ENCODE measurements at regions not wholly inside any gene's neighbourhood (a gene's known extent, or its start where the extent isn't known, plus 50 kb on each side); places are given as distances from the start of the nearest gene placed in this dataset.

DNA sequence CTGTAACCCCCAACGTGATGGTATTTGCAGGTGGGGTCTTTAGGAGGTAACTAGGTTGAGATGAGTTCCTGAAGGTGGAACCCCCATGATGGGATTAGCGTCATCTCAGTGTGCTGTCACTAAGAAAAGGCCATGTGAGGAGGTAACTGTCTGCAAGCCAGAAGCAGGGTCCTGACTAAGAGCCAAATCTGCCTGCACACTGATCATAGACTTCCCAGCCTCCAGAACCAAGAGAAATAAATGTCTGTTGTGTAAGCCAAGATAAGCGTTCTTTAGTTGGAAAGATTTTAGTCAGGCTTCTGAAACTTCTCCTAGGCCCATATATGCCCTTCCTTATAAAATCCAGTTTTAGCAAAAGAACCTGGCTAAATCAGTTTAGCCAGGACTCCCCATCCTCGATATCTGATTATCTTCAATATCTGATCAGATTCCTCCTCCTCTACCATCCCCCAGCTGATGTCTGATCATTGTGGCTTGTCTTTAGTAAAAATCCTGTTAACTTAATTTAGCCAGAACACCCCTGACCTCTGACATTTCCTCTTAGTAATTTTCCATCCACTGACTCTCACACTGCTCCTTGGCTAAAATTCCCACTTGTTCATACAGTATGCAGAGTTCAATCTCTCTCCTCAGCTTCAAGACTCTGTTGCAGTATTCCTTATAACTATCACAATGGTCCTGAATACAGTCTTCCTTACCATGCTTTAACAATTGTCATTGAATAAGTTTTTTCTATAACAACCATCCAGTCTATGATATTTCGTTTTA, 835.4 kb upstream of the PHF14 start:
- H3K9ac ChIP-seq (ENCODE audit: insufficient read depth in 1 of 2, low read length in 2 of 2): no peak overlapping the region
- H3K27ac ChIP-seq (ENCODE audit: low read depth in 1 of 2, low read length in 1 of 2): no peak overlapping the region
- ATAC-seq (ENCODE audit: insufficient read depth, low FRiP score) (no peak), DNase-seq (no peak)
- no peak overlapping the region for H3K4me3 ChIP-seq
- H3K36me3 ChIP-seq (ENCODE audit: control insufficient read depth in 4 of 4, insufficient read depth in 4 of 4, low read length in 4 of 4): no peaks in the 10 kb centered on the region
- 87 to 93% methylated on average over 5 of the region's 5 CpGs for WGBS, 2 donors
- no peaks in the 10 kb centered on the region for H3K9me3 ChIP-seq (ENCODE audit: control insufficient read depth in 4 of 4, insufficient read depth in 3 of 4, low read length in 3 of 4)
- TF ChIP-seq, protein P1, sequence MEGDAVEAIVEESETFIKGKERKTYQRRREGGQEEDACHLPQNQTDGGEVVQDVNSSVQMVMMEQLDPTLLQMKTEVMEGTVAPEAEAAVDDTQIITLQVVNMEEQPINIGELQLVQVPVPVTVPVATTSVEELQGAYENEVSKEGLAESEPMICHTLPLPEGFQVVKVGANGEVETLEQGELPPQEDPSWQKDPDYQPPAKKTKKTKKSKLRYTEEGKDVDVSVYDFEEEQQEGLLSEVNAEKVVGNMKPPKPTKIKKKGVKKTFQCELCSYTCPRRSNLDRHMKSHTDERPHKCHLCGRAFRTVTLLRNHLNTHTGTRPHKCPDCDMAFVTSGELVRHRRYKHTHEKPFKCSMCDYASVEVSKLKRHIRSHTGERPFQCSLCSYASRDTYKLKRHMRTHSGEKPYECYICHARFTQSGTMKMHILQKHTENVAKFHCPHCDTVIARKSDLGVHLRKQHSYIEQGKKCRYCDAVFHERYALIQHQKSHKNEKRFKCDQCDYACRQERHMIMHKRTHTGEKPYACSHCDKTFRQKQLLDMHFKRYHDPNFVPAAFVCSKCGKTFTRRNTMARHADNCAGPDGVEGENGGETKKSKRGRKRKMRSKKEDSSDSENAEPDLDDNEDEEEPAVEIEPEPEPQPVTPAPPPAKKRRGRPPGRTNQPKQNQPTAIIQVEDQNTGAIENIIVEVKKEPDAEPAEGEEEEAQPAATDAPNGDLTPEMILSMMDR (IDR thresholded peaks at IDR 0.05; ENCODE audit: control extremely low read depth, extremely low read depth): no peak
- H3K4me1 ChIP-seq (ENCODE audit: control insufficient read depth in 5 of 5, insufficient read depth in 5 of 5, low read length in 5 of 5): no peaks in the 10 kb centered on the region
- no peaks in the 10 kb centered on the region for H3K27me3 ChIP-seq (ENCODE audit: control insufficient read depth in 3 of 3, insufficient read depth in 3 of 3, low read length in 2 of 3)

DNA sequence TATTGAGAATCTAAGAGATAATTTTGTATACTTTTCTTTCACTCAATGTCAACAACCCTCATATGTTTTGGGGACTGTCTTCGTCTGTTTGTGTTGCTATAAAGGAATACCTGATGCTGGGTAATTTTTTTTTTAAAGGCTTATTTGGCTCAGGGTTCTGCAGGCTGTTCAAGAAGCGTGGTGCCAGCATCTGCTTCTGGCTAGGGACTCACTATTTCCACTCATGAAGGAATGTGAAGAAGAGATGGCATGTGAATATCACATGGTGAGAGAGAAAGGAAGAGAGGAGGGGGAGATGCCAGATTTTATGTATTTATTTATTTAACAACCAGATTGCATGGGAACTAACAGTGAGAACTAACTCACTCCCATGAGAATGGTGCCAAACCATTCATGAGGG, 827.4 kb upstream of the PHF14 start:
- WGBS, 2 donors: 74 to 78% methylated on average over 2 of the region's 2 CpGs

DNA sequence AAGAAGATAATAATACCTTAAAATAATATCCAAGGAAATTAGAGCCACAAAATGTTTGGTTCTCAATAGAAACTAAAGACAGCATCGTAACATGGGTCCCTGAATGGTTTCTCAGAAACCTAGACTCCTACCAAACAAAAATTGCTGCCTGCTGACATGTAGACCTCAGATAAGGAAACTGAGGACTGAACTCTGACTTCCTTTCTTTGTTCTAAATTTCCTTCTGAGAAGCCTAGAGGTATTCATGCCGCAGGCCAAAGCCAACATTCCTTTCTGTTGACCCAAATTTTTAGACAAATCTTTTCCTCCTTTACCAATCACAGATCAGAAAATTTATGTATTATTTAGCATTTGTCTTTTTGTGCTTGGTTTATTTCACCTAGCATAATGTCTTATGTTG, 816.7 kb upstream of the PHF14 start:
- Histone ChIP-seq H3K36me3 (ENCODE audit: control insufficient read depth in 4 of 4, insufficient read depth in 4 of 4, low read length in 4 of 4) (no peaks in the 10 kb centered on the region), H3K9me3 (ENCODE audit: control insufficient read depth in 4 of 4, insufficient read depth in 3 of 4, low read length in 3 of 4) (no peaks in the 10 kb centered on the region), H3K9ac (ENCODE audit: insufficient read depth in 1 of 2, low read length in 2 of 2) (no peak overlapping the region), H3K4me3 (no peak overlapping the region), H3K27ac (ENCODE audit: low read depth in 1 of 2, low read length in 1 of 2) (peak overlapping the region in 1 of 2 donors; percentile 16), H3K27me3 (ENCODE audit: control insufficient read depth in 3 of 3, insufficient read depth in 3 of 3, low read length in 2 of 3) (no peaks in the 10 kb centered on the region), H3K4me1 (ENCODE audit: control insufficient read depth in 5 of 5, insufficient read depth in 5 of 5, low read length in 5 of 5) (no peaks in the 10 kb centered on the region)
- ATAC-seq (ENCODE audit: insufficient read depth, low FRiP score): no peak
- WGBS, 2 donors: 68 to 74% methylated on average over 2 of the region's 2 CpGs
- peak in 2 of 3 donors; percentile 2 to 20 for DNase-seq
- TF ChIP-seq, protein P1 (IDR thresholded peaks at IDR 0.05; ENCODE audit: control extremely low read depth, extremely low read depth): no peak

More for the DNA sequence above, 827.4 kb upstream of the PHF14 start:
- Histone ChIP-seq H3K4me1 (ENCODE audit: control insufficient read depth in 5 of 5, insufficient read depth in 5 of 5, low read length in 5 of 5) (no peaks in the 10 kb centered on the region), H3K9me3 (ENCODE audit: control insufficient read depth in 4 of 4, insufficient read depth in 3 of 4, low read length in 3 of 4) (no peaks in the 10 kb centered on the region), H3K4me3 (no peak overlapping the region), H3K9ac (ENCODE audit: insufficient read depth in 1 of 2, low read length in 2 of 2) (no peak overlapping the region), H3K36me3 (ENCODE audit: control insufficient read depth in 4 of 4, insufficient read depth in 4 of 4, low read length in 4 of 4) (no peaks in the 10 kb centered on the region), H3K27me3 (ENCODE audit: control insufficient read depth in 3 of 3, insufficient read depth in 3 of 3, low read length in 2 of 3) (no peaks in the 10 kb centered on the region), H3K27ac (ENCODE audit: low read depth in 1 of 2, low read length in 1 of 2) (no peak overlapping the region)
- DNase-seq (no peak), ATAC-seq (ENCODE audit: insufficient read depth, low FRiP score) (no peak)
- TF ChIP-seq, protein P1 (IDR thresholded peaks at IDR 0.05; ENCODE audit: control extremely low read depth, extremely low read depth): no peak

DNA sequence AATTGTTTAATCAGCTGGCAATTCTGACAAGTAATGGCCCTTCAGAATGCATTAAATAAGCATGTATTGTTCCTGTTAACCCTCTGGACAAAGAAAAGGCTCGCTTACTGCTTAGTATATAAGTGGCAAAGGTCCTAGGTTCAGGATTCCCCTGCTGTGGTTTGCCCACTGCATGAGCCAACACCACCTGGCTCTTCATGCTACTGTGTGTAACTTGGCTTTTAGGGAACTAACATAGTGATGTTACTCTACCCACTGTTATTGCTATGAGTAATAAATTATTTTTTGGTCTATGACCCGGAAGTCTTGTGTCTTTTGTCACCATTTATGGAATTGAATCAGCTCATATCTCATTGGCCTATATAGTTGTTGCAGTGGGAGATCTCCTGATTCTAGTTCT, 791.7 kb upstream of the PHF14 start:
- TF ChIP-seq, protein P1 (IDR thresholded peaks at IDR 0.05; ENCODE audit: control extremely low read depth, extremely low read depth): no peak
- Histone ChIP-seq H3K9me3 (ENCODE audit: control insufficient read depth in 4 of 4, insufficient read depth in 3 of 4, low read length in 3 of 4) (no peaks in the 10 kb centered on the region), H3K4me3 (no peak overlapping the region), H3K27me3 (ENCODE audit: control insufficient read depth in 3 of 3, insufficient read depth in 3 of 3, low read length in 2 of 3) (no peaks in the 10 kb centered on the region), H3K4me1 (ENCODE audit: control insufficient read depth in 5 of 5, insufficient read depth in 5 of 5, low read length in 5 of 5) (no peaks in the 10 kb centered on the region), H3K9ac (ENCODE audit: insufficient read depth in 1 of 2, low read length in 2 of 2) (no peak overlapping the region), H3K36me3 (ENCODE audit: control insufficient read depth in 4 of 4, insufficient read depth in 4 of 4, low read length in 4 of 4) (no peaks in the 10 kb centered on the region), H3K27ac (ENCODE audit: low read depth in 1 of 2, low read length in 1 of 2) (no peak overlapping the region)
- DNase-seq (no peak), ATAC-seq (ENCODE audit: insufficient read depth, low FRiP score) (no peak)
- whole genome bisulfite sequencing, 2 donors: 77 to 92% methylated on average over 2 of the region's 2 CpGs
